Psoas muscle (tissue), 7 donors: ENCODE measurements at regions not wholly inside any gene's neighbourhood (a gene's known extent, or its start where the extent isn't known, plus 50 kb on each side); places are given as distances from the start of the nearest gene placed in this dataset.

Experiments
- ATAC-seq, 4 donors: fragments of 200-7000 bp; cut with Tn5 transposase; one replicate each; pipeline ENCODE4 v1.9.1; 2020; ENCODE audit warnings: moderate library complexity in 3 of 4, mild to moderate bottlenecking in 2 of 4
- DNase-seq, 2 donors: peaks; one replicate each; pipeline ENCODE4 v3.0.0-alpha.2; 2020
- H3K27ac ChIP-seq: fragments of 200-600 bp; one replicate; pipeline ENCODE4 v1.8.0; 2022
- H3K27me3 ChIP-seq, 3 donors: fragments of 200-600 bp in 1 of 3; one replicate each; pipeline versions ENCODE4 v1.6.1 to v1.8.0; 2013 to 2022; ENCODE audit warnings: low read length in 2 of 3, mild to moderate bottlenecking in 2 of 3, moderate library complexity in 1 of 3; ENCODE audit not compliant: insufficient read depth in 3 of 3
- H3K36me3 ChIP-seq, 2 donors: fragments of 200-600 bp in 1 of 2; one replicate each; pipeline versions ENCODE4 v1.6.1 to v1.8.0; 2013 to 2022; ENCODE audit warnings: low read depth in 1 of 2, mild to moderate bottlenecking in 1 of 2, moderate library complexity in 1 of 2; ENCODE audit not compliant: insufficient read depth in 1 of 2
- H3K4me1 ChIP-seq: fragments of 200-600 bp; one replicate; pipeline ENCODE4 v1.8.0; 2022
- H3K4me3 ChIP-seq: fragments of 200-600 bp; one replicate; pipeline ENCODE4 v1.8.0; 2022; ENCODE audit warnings: mild to moderate bottlenecking
- H3K9me3 ChIP-seq: fragments of 200-600 bp; one replicate; pipeline ENCODE4 v1.8.0; 2022
- WGBS, 3 donors: extraction: QIAGEN DNeasy Blood & Tissue Kit; methylation state at CpG; one replicate each; pipeline versions ENCODE4 v1.1.6 to v1.1.7; 2013; 5-methylcytosine and 5-hydroxymethylcytosine counted together
- intact Hi-C, 2 donors: fragments of 100-400 bp; cut with DNase I; formaldehyde crosslinking; loops; one replicate each; pipeline versions ENCODE4 v1.11.0 to v1.14.2; 2022
- TF ChIP-seq, protein P1 (sequence below): fragments of 200-600 bp; IDR thresholded peaks from one replicate; pipeline ENCODE4 v1.8.0; 2022; ENCODE audit warnings: antibody characterized with exemption
- donor health status: healthy with polysubstance abuse.
- donor health status: DM: no; HTN: no; CAD: no; lungs with moderate emphysema.
- donor health status: Bipolar disorder and iron deficiency.
- donor health status: healthy.
- donor health status: DM: yes; HTN: yes; CAD: no.
- donor health status: DM: no; HTN: no; CAD: no.
- donor health status: DM: yes; HTN: yes; CAD: no.

DNA sequence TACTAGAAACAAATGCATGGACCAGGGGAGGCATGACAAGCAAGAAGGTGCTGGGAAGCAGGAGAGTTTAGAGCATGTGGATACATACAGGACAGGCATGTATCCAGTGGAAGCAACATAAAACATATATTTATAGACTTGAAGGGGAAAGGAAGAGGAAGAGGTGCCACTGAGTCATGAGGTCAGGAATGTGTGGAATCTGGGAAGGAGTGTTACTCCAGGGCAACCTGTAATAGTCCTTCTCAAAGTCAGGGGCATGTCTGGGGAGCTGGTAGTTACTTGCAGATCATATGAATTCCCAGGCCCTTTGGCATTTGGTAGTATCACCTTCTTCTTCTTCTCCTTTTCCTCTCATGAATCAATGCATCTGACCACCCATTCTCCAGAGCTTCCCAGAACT, 246.6 kb downstream of the XPNPEP1 start:
- TF ChIP-seq, protein P1, sequence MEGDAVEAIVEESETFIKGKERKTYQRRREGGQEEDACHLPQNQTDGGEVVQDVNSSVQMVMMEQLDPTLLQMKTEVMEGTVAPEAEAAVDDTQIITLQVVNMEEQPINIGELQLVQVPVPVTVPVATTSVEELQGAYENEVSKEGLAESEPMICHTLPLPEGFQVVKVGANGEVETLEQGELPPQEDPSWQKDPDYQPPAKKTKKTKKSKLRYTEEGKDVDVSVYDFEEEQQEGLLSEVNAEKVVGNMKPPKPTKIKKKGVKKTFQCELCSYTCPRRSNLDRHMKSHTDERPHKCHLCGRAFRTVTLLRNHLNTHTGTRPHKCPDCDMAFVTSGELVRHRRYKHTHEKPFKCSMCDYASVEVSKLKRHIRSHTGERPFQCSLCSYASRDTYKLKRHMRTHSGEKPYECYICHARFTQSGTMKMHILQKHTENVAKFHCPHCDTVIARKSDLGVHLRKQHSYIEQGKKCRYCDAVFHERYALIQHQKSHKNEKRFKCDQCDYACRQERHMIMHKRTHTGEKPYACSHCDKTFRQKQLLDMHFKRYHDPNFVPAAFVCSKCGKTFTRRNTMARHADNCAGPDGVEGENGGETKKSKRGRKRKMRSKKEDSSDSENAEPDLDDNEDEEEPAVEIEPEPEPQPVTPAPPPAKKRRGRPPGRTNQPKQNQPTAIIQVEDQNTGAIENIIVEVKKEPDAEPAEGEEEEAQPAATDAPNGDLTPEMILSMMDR, result no peak
- DNase-seq (no peak), ATAC-seq (no peak)
- intact Hi-C loops, result no loop called here
- H3K27ac ChIP-seq, result no peak overlapping the region
- H3K36me3 ChIP-seq, result no peaks in the 10 kb centered on the region
- H3K27me3 ChIP-seq, result no peaks in the 10 kb centered on the region
- no peaks in the 10 kb centered on the region for H3K9me3 ChIP-seq
- no peaks in the 10 kb centered on the region for H3K4me1 ChIP-seq
- no peak overlapping the region for H3K4me3 ChIP-seq

DNA sequence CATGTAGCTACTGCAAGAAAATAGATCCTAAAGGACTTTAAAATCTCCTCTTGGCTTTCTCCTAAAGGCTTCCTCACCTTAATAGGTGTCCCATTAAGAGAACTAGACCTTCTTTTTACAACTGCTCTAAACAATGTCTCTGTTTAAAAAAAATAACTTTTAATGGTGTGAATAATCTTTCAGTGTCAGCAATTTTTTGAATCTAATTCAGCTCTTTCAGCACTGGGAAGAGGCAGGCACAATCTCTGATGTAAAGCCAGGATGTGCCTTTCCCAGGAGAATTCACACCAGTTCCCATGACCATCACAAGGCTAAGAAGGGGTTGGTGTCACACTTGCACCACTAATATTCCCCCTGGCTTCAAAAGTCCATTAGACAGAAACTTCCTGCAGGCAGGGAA, 254.6 kb downstream of the XPNPEP1 start:
- DNase-seq (no peak), ATAC-seq (no peak)
- no peaks in the 10 kb centered on the region for H3K4me1 ChIP-seq
- H3K4me3 ChIP-seq, result no peak overlapping the region
- H3K27me3 ChIP-seq, result no peaks in the 10 kb centered on the region
- H3K27ac ChIP-seq, result no peak overlapping the region
- TF ChIP-seq, protein P1, result no peak
- intact Hi-C loops, result no loop called here
- no peaks in the 10 kb centered on the region for H3K9me3 ChIP-seq
- no peaks in the 10 kb centered on the region for H3K36me3 ChIP-seq

DNA sequence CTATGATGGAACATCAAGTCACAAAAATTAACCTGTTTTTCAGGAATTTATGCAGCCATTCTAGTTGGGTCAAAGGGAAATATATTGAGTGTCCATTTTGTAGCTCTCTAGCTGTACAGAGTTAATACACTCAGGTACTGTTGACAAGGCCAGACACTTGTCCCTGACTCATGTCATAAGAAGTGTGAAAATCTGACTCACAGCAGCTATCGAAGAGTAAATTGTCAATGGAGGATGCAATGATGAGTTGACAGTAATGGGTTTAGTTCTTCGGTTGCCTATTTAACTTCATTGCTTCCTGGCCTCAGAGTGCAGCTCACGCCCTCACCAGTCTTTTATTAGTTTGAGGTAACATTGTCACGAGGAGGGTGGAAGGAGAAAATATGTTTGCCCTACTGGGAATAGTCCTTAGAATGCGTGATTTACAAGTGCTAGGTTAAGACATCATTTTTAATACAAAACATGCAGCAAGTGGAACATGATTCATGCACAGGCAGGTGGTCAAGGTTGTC, 255.1 kb downstream of the XPNPEP1 start:
- TF ChIP-seq, protein P1, result no peak
- H3K9me3 ChIP-seq, result no peaks in the 10 kb centered on the region
- ATAC-seq (no peak), DNase-seq (no peak)
- no peak overlapping the region for H3K27ac ChIP-seq
- intact Hi-C loops, result no loop called here
- no peak overlapping the region for H3K4me3 ChIP-seq
- H3K4me1 ChIP-seq, result no peaks in the 10 kb centered on the region
- no peaks in the 10 kb centered on the region for H3K27me3 ChIP-seq
- 50 to 64% (median 55%) methylated on average over 5 of the region's 5 CpGs for WGBS, 3 donors
- no peaks in the 10 kb centered on the region for H3K36me3 ChIP-seq

DNA sequence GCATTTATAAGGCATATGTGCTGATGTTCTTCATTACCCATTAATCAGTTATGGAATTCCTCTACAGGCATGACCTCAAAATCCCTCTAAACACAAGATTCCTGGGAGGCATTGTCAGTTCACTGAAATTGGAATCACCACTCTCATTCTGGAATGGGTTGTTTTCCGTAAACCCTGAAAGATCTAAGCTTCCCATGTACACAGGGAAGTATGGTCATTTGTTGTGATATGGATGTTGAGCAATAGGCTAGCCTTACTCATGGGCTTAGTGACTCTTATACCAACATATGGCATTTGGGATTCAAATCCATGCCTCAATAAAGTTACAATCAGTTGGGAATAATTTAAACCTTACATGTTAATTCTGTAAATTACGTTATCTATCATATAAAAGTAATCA, 258.0 kb downstream of the XPNPEP1 start:
- Histone ChIP-seq H3K27ac (no peak overlapping the region), H3K27me3 (no peaks in the 10 kb centered on the region), H3K4me3 (no peak overlapping the region), H3K4me1 (no peaks in the 10 kb centered on the region), H3K36me3 (no peaks in the 10 kb centered on the region), H3K9me3 (no peaks in the 10 kb centered on the region)
- DNase-seq (no peak), ATAC-seq (no peak)
- intact Hi-C loops, result no loop called here
- 81 to 88% (median 85%) methylated on average over 2 of the region's 2 CpGs for WGBS, 3 donors
- TF ChIP-seq, protein P1, result no peak

DNA sequence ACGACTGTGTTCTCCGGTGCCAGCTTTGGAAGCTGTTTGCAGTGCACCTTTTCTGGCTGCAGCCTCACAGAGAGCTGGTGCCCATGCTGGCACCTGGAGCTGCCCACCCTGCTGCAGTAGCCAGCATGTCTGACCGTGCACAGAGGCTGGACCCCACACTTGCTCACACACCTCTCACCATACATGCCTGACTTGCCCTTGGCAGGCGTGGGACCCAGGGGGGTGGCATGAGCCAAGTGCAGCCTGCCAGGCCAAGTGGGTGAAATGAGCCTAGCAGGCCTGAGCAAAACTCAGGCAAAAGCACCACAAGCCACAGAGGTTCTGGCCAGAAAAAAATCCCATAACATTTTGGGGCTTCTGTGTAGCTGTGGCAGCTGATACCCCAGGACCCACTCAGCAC, 258.8 kb downstream of the XPNPEP1 start:
- no peaks in the 10 kb centered on the region for H3K27me3 ChIP-seq
- H3K36me3 ChIP-seq, result no peaks in the 10 kb centered on the region
- DNase-seq, result no peak
- intact Hi-C loops, result no loop called here
- H3K4me3 ChIP-seq, result no peak overlapping the region
- ATAC-seq, result no peak
- no peaks in the 10 kb centered on the region for H3K9me3 ChIP-seq
- WGBS, 3 donors, result 59 to 78% (median 60%) methylated on average over 4 of the region's 4 CpGs
- TF ChIP-seq, protein P1, result no peak
- H3K4me1 ChIP-seq, result no peaks in the 10 kb centered on the region
- no peak overlapping the region for H3K27ac ChIP-seq
